ENCODE measurements at regions not wholly inside any gene's neighbourhood (a gene's known extent, or its start where the extent isn't known, plus 50 kb on each side); places are given as distances from the start of the nearest gene placed in this dataset.

GRCh38 chr6:120211955-120212792 lies 862.6 kb upstream of the MAN1A1 start:
- no peak for DNase-seq

- no peak for DNase-seq
These were observed 853.3 kb upstream of the MAN1A1 start for GRCh38 chr6:120202878-120203277.

- no peak for DNase-seq
These were observed 851.3 kb upstream of the MAN1A1 start for GRCh38 chr6:120200853-120201252.

GRCh38 chr6:120198033-120198432 lies 848.5 kb upstream of the MAN1A1 start:
- DNase-seq: no peak

- DNase-seq: no peak
These were observed 836.5 kb upstream of the MAN1A1 start for GRCh38 chr6:120186080-120186479.

- DNase-seq: no peak
These were observed 823.7 kb upstream of the MAN1A1 start for GRCh38 chr6:120173250-120173649.

GRCh38 chr6:120164531-120164930 lies 815.0 kb upstream of the MAN1A1 start:
- DNase-seq: no peak

GRCh38 chr6:120157873-120158272 lies 808.3 kb upstream of the MAN1A1 start:
- DNase-seq: no peak

GRCh38 chr6:120147071-120147871 lies 797.7 kb upstream of the MAN1A1 start:
- no peak for DNase-seq

GRCh38 chr6:120141601-120142000 lies 792.0 kb upstream of the MAN1A1 start:
- DNase-seq: no peak

GRCh38 chr6:120137492-120137891 lies 787.9 kb upstream of the MAN1A1 start:
- DNase-seq: no peak

- no peak for DNase-seq
These were observed 779.7 kb upstream of the MAN1A1 start for GRCh38 chr6:120129228-120129627.

- DNase-seq: no peak
These were observed 772.8 kb upstream of the MAN1A1 start for GRCh38 chr6:120122401-120122800.

- DNase-seq: no peak
These were observed 766.8 kb upstream of the MAN1A1 start for GRCh38 chr6:120116343-120116742.

- no peak for DNase-seq
These were observed 763.4 kb upstream of the MAN1A1 start for GRCh38 chr6:120112980-120113379.

- DNase-seq: no peak
These were observed 761.4 kb upstream of the MAN1A1 start for GRCh38 chr6:120111001-120111400.

GRCh38 chr6:120108061-120108795 lies 758.7 kb upstream of the MAN1A1 start:
- no peak for DNase-seq

GRCh38 chr6:120103618-120104017 lies 754.1 kb upstream of the MAN1A1 start:
- no peak for DNase-seq

GRCh38 chr6:120096696-120097260 lies 747.2 kb upstream of the MAN1A1 start:
- no peak for DNase-seq

GRCh38 chr6:120083186-120083585 lies 733.6 kb upstream of the MAN1A1 start:
- DNase-seq: no peak

GRCh38 chr6:120077489-120077888 lies 727.9 kb upstream of the MAN1A1 start:
- DNase-seq: no peak

GRCh38 chr6:120058410-120058809 lies 708.8 kb upstream of the MAN1A1 start:
- no peak for DNase-seq

- no peak for DNase-seq
These were observed 706.5 kb upstream of the MAN1A1 start for GRCh38 chr6:120056085-120056484.

Data from activated CD4-positive, alpha-beta T cell treated with anti-CD3 and anti-CD28 coated beads, Interleukin-2, amount 50 U/mL, for 1 hour (primary cell).